Lower leg skin (tissue), 3 donors: ENCODE measurements at regions not wholly inside any gene's neighbourhood (a gene's known extent, or its start where the extent isn't known, plus 50 kb on each side); places are given as distances from the start of the nearest gene placed in this dataset.

Experiments
- CTCF ChIP-seq, 3 donors: fragments of 450-650 bp; IDR thresholded peaks; one replicate each; pipeline ENCODE4 v1.5.1; 2016; ENCODE audit warnings: antibody characterized with exemption in 3 of 3, mild to moderate bottlenecking in 3 of 3, moderate library complexity in 2 of 3
- POLR2A ChIP-seq, 2 donors: fragments of 450-650 bp; IDR thresholded peaks; one replicate each; pipeline ENCODE4 v1.6.1; 2016 to 2017; ENCODE audit warnings: antibody characterized with exemption in 2 of 2, mild to moderate bottlenecking in 1 of 2, moderate library complexity in 1 of 2

GRCh38 chr4:148827781-148828180 is 385.6 kb upstream of the NR3C2 start:
- TF ChIP-seq CTCF (IDR thresholded peaks at IDR 0.05), result no peak
- TF ChIP-seq POLR2A (IDR thresholded peaks at IDR 0.05), result no peak
